Panc1 (cell line): ENCODE measurements at regions not wholly inside any gene's neighbourhood (a gene's known extent, or its start where the extent isn't known, plus 50 kb on each side); places are given as distances from the start of the nearest gene placed in this dataset.

ENCODE experiments used
- ATAC-seq: fragments of 200-7000 bp; cut with Tn5 transposase; 2 replicates; pipeline ENCODE4 v1.9.1; 2020; ENCODE audit warnings: mild to moderate bottlenecking, moderate library complexity
- BruUV-seq: library from RNA; stranded (reverse); fragments of 400-500 nt; replicated peaks from 2 replicates; lab custom pipeline; 2021; lab: Mats Ljungman, UMichigan
- CTCF ChIA-PET: fragments of 300-600 bp; sonication (Branson Sonifier 250); formaldehyde crosslinking; loops from one replicate; lab custom pipeline; 2022; ENCODE audit warnings: antibody characterized with exemption; lab: Charles Lee
- POLR2A ChIA-PET: fragments of 300-600 bp; sonication (Branson Sonifier 250); formaldehyde crosslinking; loops from one replicate; lab custom pipeline; 2022; ENCODE audit warnings: antibody characterized with exemption; lab: Charles Lee
- DNase-seq: peaks from one replicate; pipeline ENCODE4 v3.0.0-alpha.2; 2010; ENCODE audit warnings: low read depth, low spot score
- H3K27ac ChIP-seq: 2 replicates; pipeline ENCODE4 v1.5.1; 2011; ENCODE audit warnings: mild to moderate bottlenecking, low read length, inconsistent platforms
- H3K27me3 ChIP-seq: fragments of 200-500 bp; sonication (Bioruptor generic); 2 replicates; pipeline ENCODE4 v1.6.0; 2014; ENCODE audit warnings: low read length, inconsistent platforms; ENCODE audit not compliant: control insufficient read depth, insufficient read depth
- H3K36me3 ChIP-seq: fragments of 200-500 bp; sonication (Bioruptor generic); 2 replicates; pipeline ENCODE4 v1.5.1; 2014; ENCODE audit warnings: inconsistent platforms, mild to moderate bottlenecking, low read length, moderate library complexity; ENCODE audit not compliant: control insufficient read depth, insufficient read depth
- H3K4me1 ChIP-seq: 2 replicates; pipeline ENCODE4 v1.5.1; 2011; ENCODE audit warnings: inconsistent platforms, mild to moderate bottlenecking, low read length, moderate library complexity; ENCODE audit not compliant: control insufficient read depth, insufficient read depth
- H3K4me3 ChIP-seq, 2 experiments: 2 replicates each; pipeline ENCODE4 v1.5.1; 2011 to 2012; ENCODE audit warnings: low read depth in 2 of 2, low read length in 2 of 2, mild to moderate bottlenecking in 2 of 2, inconsistent platforms in 1 of 2, moderate library complexity in 1 of 2
- H3K9me3 ChIP-seq: fragments of 200-500 bp; sonication (Bioruptor generic); 2 replicates; pipeline ENCODE4 v1.5.1; 2014; ENCODE audit warnings: low read depth, mild to moderate bottlenecking, inconsistent platforms, low read length, moderate library complexity; ENCODE audit not compliant: control insufficient read depth, insufficient read depth
- POLR2AphosphoS5 ChIP-seq: IDR thresholded peaks from 2 replicates; pipeline ENCODE4 v1.6.1; 2012; ENCODE audit warnings: mild to moderate bottlenecking, low read depth, low read length, moderate library complexity
- SIN3A ChIP-seq: IDR thresholded peaks from 2 replicates; pipeline ENCODE4 v1.6.1; 2012; ENCODE audit warnings: low read depth, mild to moderate bottlenecking, low read length, moderate library complexity, borderline replicate concordance; ENCODE audit not compliant: insufficient read depth
- TCF7L2 ChIP-seq: IDR thresholded peaks from 2 replicates; pipeline ENCODE4 v1.6.1; 2011; ENCODE audit warnings: mild to moderate bottlenecking, low read depth, low read length, inconsistent platforms
- in situ Hi-C: cut with HindIII; loops from 2 replicates; pipeline ENCODE4 v1.10.0; 2016; ENCODE audit warnings: low sequenced_read_pairs, low pct_unique_long_range_greater_than_20kb
- intact Hi-C: fragments of 100-400 bp; cut with micrococcal nuclease; formaldehyde crosslinking; loops from one replicate; pipeline ENCODE4 v1.10.0; 2022; ENCODE audit not compliant: unreplicated experiment
- TF ChIP-seq, protein P1 (sequence below), 2 experiments: IDR thresholded peaks; 2 replicates each; pipeline ENCODE4 v1.6.1; 2011 to 2012; ENCODE audit warnings: low read depth in 2 of 2, control low read depth in 1 of 2, low read length in 1 of 2, mild to moderate bottlenecking in 1 of 2, moderate library complexity in 1 of 2; ENCODE audit not compliant: insufficient read depth in 1 of 2
- TF ChIP-seq, protein P2 (sequence below): fragments of 450-650 bp; IDR thresholded peaks from 2 replicates; pipeline ENCODE4 v1.5.1; 2017; ENCODE audit warnings: mild to moderate bottlenecking

DNA sequence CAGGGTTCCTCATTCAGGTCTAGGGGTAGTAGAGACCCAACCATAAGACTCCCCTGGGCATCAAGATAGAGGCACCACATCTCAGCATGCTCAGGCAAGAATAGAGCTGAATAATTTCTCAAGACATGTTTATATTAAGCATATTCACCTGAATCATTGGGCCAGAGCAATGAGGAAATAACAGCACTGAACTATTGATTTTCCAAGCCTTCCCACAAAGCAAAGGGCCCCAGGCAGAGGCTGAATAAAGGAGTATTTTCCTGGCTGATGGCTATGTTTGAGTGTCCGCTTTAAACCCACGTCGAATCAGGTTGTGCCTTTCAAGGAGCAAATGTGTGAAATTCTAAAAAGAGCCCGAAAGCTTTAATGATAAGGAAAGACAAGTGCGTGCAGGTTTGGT lies 129.2 kb downstream of the HSD17B3 start:
- Histone ChIP-seq H3K4me1 (no peaks in the 10 kb centered on the region), H3K36me3 (no peaks in the 10 kb centered on the region), H3K4me3 (no peak overlapping the region), H3K9me3 (no peaks in the 10 kb centered on the region), H3K27ac (no peak overlapping the region), H3K27me3 (peaks cover 6% of the 10 kb centered on the region)
- in situ Hi-C loops (no loop called here), intact Hi-C loops (no loop called here)
- POLR2A ChIA-PET = no interaction called here
- DNase-seq (no peak), ATAC-seq (no peak)
- TF ChIP-seq, protein P1, sequence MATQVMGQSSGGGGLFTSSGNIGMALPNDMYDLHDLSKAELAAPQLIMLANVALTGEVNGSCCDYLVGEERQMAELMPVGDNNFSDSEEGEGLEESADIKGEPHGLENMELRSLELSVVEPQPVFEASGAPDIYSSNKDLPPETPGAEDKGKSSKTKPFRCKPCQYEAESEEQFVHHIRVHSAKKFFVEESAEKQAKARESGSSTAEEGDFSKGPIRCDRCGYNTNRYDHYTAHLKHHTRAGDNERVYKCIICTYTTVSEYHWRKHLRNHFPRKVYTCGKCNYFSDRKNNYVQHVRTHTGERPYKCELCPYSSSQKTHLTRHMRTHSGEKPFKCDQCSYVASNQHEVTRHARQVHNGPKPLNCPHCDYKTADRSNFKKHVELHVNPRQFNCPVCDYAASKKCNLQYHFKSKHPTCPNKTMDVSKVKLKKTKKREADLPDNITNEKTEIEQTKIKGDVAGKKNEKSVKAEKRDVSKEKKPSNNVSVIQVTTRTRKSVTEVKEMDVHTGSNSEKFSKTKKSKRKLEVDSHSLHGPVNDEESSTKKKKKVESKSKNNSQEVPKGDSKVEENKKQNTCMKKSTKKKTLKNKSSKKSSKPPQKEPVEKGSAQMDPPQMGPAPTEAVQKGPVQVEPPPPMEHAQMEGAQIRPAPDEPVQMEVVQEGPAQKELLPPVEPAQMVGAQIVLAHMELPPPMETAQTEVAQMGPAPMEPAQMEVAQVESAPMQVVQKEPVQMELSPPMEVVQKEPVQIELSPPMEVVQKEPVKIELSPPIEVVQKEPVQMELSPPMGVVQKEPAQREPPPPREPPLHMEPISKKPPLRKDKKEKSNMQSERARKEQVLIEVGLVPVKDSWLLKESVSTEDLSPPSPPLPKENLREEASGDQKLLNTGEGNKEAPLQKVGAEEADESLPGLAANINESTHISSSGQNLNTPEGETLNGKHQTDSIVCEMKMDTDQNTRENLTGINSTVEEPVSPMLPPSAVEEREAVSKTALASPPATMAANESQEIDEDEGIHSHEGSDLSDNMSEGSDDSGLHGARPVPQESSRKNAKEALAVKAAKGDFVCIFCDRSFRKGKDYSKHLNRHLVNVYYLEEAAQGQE (IDR thresholded peaks at IDR 0.05; ENCODE audit: insufficient read depth in 1 of 2, low read depth in 2 of 2, low read length in 1 of 2) = no peak
- TF ChIP-seq TCF7L2 = no peak
- no peak for TF ChIP-seq SIN3A
- TF ChIP-seq, protein P2, sequence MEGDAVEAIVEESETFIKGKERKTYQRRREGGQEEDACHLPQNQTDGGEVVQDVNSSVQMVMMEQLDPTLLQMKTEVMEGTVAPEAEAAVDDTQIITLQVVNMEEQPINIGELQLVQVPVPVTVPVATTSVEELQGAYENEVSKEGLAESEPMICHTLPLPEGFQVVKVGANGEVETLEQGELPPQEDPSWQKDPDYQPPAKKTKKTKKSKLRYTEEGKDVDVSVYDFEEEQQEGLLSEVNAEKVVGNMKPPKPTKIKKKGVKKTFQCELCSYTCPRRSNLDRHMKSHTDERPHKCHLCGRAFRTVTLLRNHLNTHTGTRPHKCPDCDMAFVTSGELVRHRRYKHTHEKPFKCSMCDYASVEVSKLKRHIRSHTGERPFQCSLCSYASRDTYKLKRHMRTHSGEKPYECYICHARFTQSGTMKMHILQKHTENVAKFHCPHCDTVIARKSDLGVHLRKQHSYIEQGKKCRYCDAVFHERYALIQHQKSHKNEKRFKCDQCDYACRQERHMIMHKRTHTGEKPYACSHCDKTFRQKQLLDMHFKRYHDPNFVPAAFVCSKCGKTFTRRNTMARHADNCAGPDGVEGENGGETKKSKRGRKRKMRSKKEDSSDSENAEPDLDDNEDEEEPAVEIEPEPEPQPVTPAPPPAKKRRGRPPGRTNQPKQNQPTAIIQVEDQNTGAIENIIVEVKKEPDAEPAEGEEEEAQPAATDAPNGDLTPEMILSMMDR = no peak
- TF ChIP-seq POLR2AphosphoS5 = no peak
- CTCF ChIA-PET = no interaction called here
- BruUV-seq = no TSS peak

DNA sequence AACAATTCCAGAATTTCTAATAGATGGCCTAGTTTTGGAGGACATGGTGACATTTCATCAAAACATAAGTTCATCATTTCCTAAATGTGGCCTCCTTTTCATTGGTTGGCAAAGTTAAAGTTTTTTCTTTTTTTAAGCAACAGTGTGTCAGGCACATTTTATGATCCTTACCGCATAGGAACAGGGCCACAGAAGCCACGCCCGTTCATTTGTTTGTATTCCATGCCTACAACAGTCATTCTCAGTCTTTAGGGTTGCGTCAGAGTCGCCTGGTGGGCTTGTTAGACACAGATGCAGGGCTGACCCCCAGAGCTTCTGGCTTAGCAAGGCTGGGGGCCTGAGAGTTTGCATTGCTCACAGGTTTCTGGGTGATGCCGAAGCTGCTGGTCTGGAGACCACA lies 130.2 kb downstream of the HSD17B3 start:
- Histone ChIP-seq H3K4me1 (no peaks in the 10 kb centered on the region), H3K27ac (no peak overlapping the region), H3K9me3 (no peaks in the 10 kb centered on the region), H3K36me3 (no peaks in the 10 kb centered on the region), H3K27me3 (peaks cover 6% of the 10 kb centered on the region), H3K4me3 (no peak overlapping the region)
- TF ChIP-seq, protein P1 (IDR thresholded peaks at IDR 0.05; ENCODE audit: insufficient read depth in 1 of 2, low read depth in 2 of 2, low read length in 1 of 2) = no peak
- intact Hi-C loops = no loop called here
- POLR2A ChIA-PET = no interaction called here
- in situ Hi-C loops = no loop called here
- DNase-seq (no peak), ATAC-seq (no peak)
- CTCF ChIA-PET = no interaction called here
- BruUV-seq = no TSS peak
